Cardiac muscle cell (in vitro differentiated cells and primary cell): ENCODE measurements at regions not wholly inside any gene's neighbourhood (a gene's known extent, or its start where the extent isn't known, plus 50 kb on each side); places are given as distances from the start of the nearest gene placed in this dataset.
"Not testable (repeated sequence)": the region's sequence is repeated elsewhere in the genome, so short reads cannot be mapped to it uniquely, and the experiment has no call there.

ENCODE experiments used
- DNase-seq, 2 donors: peaks; one replicate each; pipeline versions ENCODE4 v3.0.0 to v3.0.0-alpha.2; 2010 to 2017; ENCODE audit warnings: low read depth in 1 of 2, low spot score in 1 of 2
- H3K27ac ChIP-seq: fragments of 200-600 bp; sonication (generic); 2 replicates; pipeline ENCODE4 v1.5.1; 2016
- H3K27me3 ChIP-seq: fragments of 200-600 bp; sonication (generic); 2 replicates; pipeline ENCODE4 v1.6.0; 2016; ENCODE audit warnings: control low read depth
- H3K36me3 ChIP-seq: fragments of 200-600 bp; sonication (generic); 2 replicates; pipeline ENCODE4 v1.5.1; 2016; ENCODE audit warnings: control low read depth
- H3K4me1 ChIP-seq: fragments of 200-600 bp; sonication (generic); 2 replicates; pipeline ENCODE4 v1.8.1; 2017; ENCODE audit warnings: low read depth, mild to moderate bottlenecking, mixed run types
- H3K4me3 ChIP-seq: fragments of 200-600 bp; sonication (generic); 2 replicates; pipeline ENCODE4 v1.5.1; 2016; ENCODE audit warnings: mild to moderate bottlenecking
- H3K9me3 ChIP-seq: fragments of 200-600 bp; sonication (generic); 2 replicates; pipeline ENCODE4 v1.5.1; 2017; ENCODE audit warnings: low read depth, mild to moderate bottlenecking, control low read depth
- TF ChIP-seq, protein P1 (sequence below): IDR thresholded peaks from 2 replicates; pipeline ENCODE4 v1.5.1; 2012; ENCODE audit warnings: low read depth, mild to moderate bottlenecking, low read length

DNA sequence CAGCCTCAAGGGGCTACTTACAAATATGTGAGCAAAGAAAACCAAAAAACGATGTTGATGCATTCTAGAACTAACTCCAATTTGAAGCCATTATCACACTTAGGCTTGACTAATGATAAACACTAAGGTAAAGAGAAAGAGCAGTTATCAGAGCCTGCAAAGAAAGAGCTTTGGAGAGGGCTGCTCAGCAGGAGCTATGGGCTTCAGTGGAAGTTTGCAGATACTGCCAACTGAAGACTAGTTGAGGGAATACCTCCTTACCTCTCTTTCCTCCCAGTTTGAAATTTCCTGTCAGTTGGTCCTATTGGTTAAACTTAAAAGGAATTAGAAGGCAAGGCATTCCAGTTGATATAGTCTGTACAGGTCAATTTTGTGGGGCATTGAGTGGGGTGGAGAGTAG, 498.1 kb upstream of the POT1 start:
- no peaks in the 10 kb centered on the region for H3K36me3 ChIP-seq
- no peaks in the 10 kb centered on the region for H3K27me3 ChIP-seq
- H3K4me3 ChIP-seq: no peak overlapping the region
- H3K4me1 ChIP-seq: no peaks in the 10 kb centered on the region
- DNase-seq: no peak
- H3K27ac ChIP-seq: no peak overlapping the region
- H3K9me3 ChIP-seq: no peaks in the 10 kb centered on the region
- TF ChIP-seq, protein P1, sequence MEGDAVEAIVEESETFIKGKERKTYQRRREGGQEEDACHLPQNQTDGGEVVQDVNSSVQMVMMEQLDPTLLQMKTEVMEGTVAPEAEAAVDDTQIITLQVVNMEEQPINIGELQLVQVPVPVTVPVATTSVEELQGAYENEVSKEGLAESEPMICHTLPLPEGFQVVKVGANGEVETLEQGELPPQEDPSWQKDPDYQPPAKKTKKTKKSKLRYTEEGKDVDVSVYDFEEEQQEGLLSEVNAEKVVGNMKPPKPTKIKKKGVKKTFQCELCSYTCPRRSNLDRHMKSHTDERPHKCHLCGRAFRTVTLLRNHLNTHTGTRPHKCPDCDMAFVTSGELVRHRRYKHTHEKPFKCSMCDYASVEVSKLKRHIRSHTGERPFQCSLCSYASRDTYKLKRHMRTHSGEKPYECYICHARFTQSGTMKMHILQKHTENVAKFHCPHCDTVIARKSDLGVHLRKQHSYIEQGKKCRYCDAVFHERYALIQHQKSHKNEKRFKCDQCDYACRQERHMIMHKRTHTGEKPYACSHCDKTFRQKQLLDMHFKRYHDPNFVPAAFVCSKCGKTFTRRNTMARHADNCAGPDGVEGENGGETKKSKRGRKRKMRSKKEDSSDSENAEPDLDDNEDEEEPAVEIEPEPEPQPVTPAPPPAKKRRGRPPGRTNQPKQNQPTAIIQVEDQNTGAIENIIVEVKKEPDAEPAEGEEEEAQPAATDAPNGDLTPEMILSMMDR: no peak

DNA sequence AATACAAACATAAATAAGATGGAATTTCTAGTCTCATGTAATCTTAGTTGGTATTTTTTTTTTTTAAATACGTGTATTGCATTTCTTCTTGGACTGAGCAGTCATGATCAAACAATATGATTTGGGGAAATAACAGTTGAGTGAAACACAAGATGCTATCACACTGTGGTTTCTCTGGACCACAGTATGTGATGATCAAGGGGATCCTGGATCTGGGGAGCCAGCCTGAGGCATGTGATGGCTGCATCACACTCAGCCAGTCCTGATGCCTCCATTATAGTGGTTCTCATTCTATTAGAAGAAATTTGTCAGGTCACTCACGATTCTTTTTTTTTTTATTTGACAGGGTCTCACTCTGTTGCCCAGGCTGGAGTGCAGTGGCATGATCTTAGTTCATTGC, 495.9 kb upstream of the POT1 start:
- DNase-seq: no peak
- Histone ChIP-seq H3K36me3 (no peaks in the 10 kb centered on the region), H3K9me3 (no peaks in the 10 kb centered on the region), H3K27me3 (no peaks in the 10 kb centered on the region), H3K27ac (no peak overlapping the region), H3K4me1 (no peaks in the 10 kb centered on the region), H3K4me3 (no peak overlapping the region)
- TF ChIP-seq, protein P1: no peak

DNA sequence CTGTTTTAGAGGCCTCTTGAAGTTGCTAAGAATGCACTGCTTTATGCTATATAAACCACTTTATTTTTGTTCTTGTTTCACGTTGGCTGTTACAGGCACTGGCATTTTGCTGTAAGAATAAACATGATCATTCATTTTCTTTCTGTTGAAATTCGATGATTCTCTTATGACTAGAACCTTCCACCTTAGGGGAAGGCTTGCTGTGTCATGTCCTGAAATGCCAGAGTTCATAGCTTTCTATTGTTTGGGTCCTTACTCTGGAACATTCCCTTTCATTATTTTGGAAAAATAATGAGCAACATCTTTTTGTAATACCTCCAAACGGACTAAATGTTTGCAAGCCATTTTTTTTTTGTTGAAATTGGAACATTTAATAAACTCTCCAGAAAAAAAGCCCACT, 495.1 kb upstream of the POT1 start:
- Histone ChIP-seq H3K9me3 (no peaks in the 10 kb centered on the region), H3K27me3 (no peaks in the 10 kb centered on the region), H3K4me3 (no peak overlapping the region)

DNA sequence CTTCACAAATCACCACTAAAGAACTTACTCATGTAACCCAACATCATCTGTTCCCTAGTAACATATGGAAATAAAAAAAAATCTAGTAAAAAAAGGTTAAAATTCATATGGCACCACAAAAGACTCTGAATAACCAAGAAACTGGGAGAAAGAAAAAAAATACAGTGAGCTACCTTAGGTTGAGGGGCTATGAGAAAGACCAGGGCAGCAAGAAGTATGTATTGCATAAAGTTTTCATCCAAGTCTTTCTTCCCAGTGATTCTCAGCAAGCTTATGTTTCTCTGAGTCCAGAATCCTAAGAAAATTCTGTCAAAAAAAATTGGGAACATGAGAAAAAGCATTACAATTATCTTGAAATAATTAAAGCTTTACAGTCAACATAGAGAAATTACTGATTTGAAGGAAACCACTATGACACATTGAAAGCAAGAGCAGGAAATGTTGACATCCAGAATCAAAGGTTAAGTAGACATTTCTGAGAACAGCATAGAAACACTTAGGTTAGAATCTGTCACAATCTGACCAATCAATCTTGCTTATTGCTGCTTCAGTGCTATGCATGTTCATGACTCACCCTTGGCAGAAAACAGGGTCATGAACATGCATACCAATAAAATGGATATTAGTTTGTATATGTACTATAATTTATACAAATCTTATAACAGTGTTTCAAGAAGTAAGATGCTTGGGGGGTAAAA, 494.0 kb upstream of the POT1 start:
- TF ChIP-seq, protein P1: no peak
- H3K36me3 ChIP-seq: no peaks in the 10 kb centered on the region
- no peak overlapping the region for H3K4me3 ChIP-seq
- DNase-seq: peak in 1 of 2 donors; percentile 3
- no peaks in the 10 kb centered on the region for H3K4me1 ChIP-seq
- no peaks in the 10 kb centered on the region for H3K9me3 ChIP-seq
- no peaks in the 10 kb centered on the region for H3K27me3 ChIP-seq
- H3K27ac ChIP-seq: peak overlapping the region; percentile 53

More for the DNA sequence above, 495.1 kb upstream of the POT1 start:
- no peaks in the 10 kb centered on the region for H3K36me3 ChIP-seq
- TF ChIP-seq, protein P1: no peak
- no peak for DNase-seq
- no peak overlapping the region for H3K27ac ChIP-seq
- no peaks in the 10 kb centered on the region for H3K4me1 ChIP-seq

GRCh38 chr7:125421407-125421806, 491.8 kb upstream of the POT1 start:
- DNase-seq, H3K27me3 ChIP-seq, H3K4me3 ChIP-seq, H3K27ac ChIP-seq, H3K36me3 ChIP-seq, H3K4me1 ChIP-seq, H3K9me3 ChIP-seq: not testable (repeated sequence)

GRCh38 chr7:125412890-125413665, 483.5 kb upstream of the POT1 start:
- no peak overlapping the region for H3K4me3 ChIP-seq
- no peaks in the 10 kb centered on the region for H3K9me3 ChIP-seq
- no peaks in the 10 kb centered on the region for H3K27me3 ChIP-seq
- TF ChIP-seq, protein P1: no peak
- DNase-seq: no peak
- no peaks in the 10 kb centered on the region for H3K4me1 ChIP-seq
- no peak overlapping the region for H3K27ac ChIP-seq
- no peaks in the 10 kb centered on the region for H3K36me3 ChIP-seq
